ENCODE measurements at regions not wholly inside any gene's neighbourhood (a gene's known extent, or its start where the extent isn't known, plus 50 kb on each side); places are given as distances from the start of the nearest gene placed in this dataset.

- no peak for TF ChIP-seq CTCF (IDR thresholded peaks at IDR 0.05)
- H3K4me1 Mint-ChIP-seq: peaks cover 13% of the 10 kb centered on the region
- no peak for DNase-seq
- H3K27me3 Mint-ChIP-seq (ENCODE audit: low read depth, poor library complexity): no peaks in the 10 kb centered on the region
- H3K27ac Mint-ChIP-seq: no peak overlapping the region
- H3K9me3 Mint-ChIP-seq: no peaks in the 10 kb centered on the region
- no peak overlapping the region for H3K4me3 Mint-ChIP-seq
- no peaks in the 10 kb centered on the region for H3K36me3 Mint-ChIP-seq (ENCODE audit: low read depth)
These were observed 60.2 kb upstream of the LRRC4C start for GRCh38 chr11:41519696-41520095.

GRCh38 chr11:41522391-41522790 is 62.9 kb upstream of the LRRC4C start:
- Mint-ChIP-seq H3K36me3 (ENCODE audit: low read depth) (no peaks in the 10 kb centered on the region), H3K27me3 (ENCODE audit: low read depth, poor library complexity) (no peaks in the 10 kb centered on the region), H3K4me3 (no peak overlapping the region), H3K4me1 (peaks cover 13% of the 10 kb centered on the region), H3K27ac (no peak overlapping the region), H3K9me3 (no peaks in the 10 kb centered on the region)
- DNase-seq: no peak
- no peak for TF ChIP-seq CTCF (IDR thresholded peaks at IDR 0.05)

GRCh38 chr11:41522899-41523672 is 63.6 kb upstream of the LRRC4C start:
- TF ChIP-seq CTCF (IDR thresholded peaks at IDR 0.05): no peak
- DNase-seq: no peak
- Mint-ChIP-seq H3K27me3 (ENCODE audit: low read depth, poor library complexity) (no peaks in the 10 kb centered on the region), H3K9me3 (no peaks in the 10 kb centered on the region), H3K4me3 (no peak overlapping the region), H3K4me1 (peaks cover 13% of the 10 kb centered on the region), H3K27ac (no peak overlapping the region), H3K36me3 (ENCODE audit: low read depth) (no peaks in the 10 kb centered on the region)

GRCh38 chr11:41527530-41527929 is 68.1 kb upstream of the LRRC4C start:
- Mint-ChIP-seq H3K4me1 (peaks cover 10% of the 10 kb centered on the region), H3K9me3 (no peaks in the 10 kb centered on the region), H3K27me3 (ENCODE audit: low read depth, poor library complexity) (no peaks in the 10 kb centered on the region), H3K27ac (no peak overlapping the region), H3K36me3 (ENCODE audit: low read depth) (no peaks in the 10 kb centered on the region), H3K4me3 (no peak overlapping the region)
- TF ChIP-seq CTCF (IDR thresholded peaks at IDR 0.05): no peak
- DNase-seq: no peak

- H3K36me3 Mint-ChIP-seq (ENCODE audit: low read depth): no peaks in the 10 kb centered on the region
These were observed 73.0 kb upstream of the LRRC4C start for GRCh38 chr11:41532413-41532812.

More at GRCh38 chr11:41532413-41532812, 73.0 kb upstream of the LRRC4C start:
- Mint-ChIP-seq H3K4me3 (no peak overlapping the region), H3K27me3 (ENCODE audit: low read depth, poor library complexity) (no peaks in the 10 kb centered on the region), H3K4me1 (no peaks in the 10 kb centered on the region), H3K27ac (no peak overlapping the region), H3K9me3 (no peaks in the 10 kb centered on the region)
- DNase-seq: no peak
- TF ChIP-seq CTCF (IDR thresholded peaks at IDR 0.05): no peak
